T-helper 1 cell treated with Interleukin-12 subunit alpha and Interleukin-12 subunit beta and Interleukin-4 antibody, amounts not matched to agents 30 μg/mL and 1 μg/mL, for 36 hours (primary cell): ENCODE measurements at regions not wholly inside any gene's neighbourhood (a gene's known extent, or its start where the extent isn't known, plus 50 kb on each side); places are given as distances from the start of the nearest gene placed in this dataset.

Experiments used
- H3K27ac Mint-ChIP-seq: one replicate; pipeline ENCODE4 v1.8.0; 2021; ENCODE audit warnings: mild to moderate bottlenecking, mixed read lengths
- H3K27me3 Mint-ChIP-seq: one replicate; pipeline ENCODE4 v1.8.0; 2021; ENCODE audit warnings: low read depth, mixed read lengths
- H3K36me3 Mint-ChIP-seq: one replicate; pipeline ENCODE4 v1.8.0; 2021; ENCODE audit warnings: low read depth, mixed read lengths
- H3K4me1 Mint-ChIP-seq: one replicate; pipeline ENCODE4 v1.8.0; 2021; ENCODE audit warnings: low read depth, mixed read lengths
- H3K4me3 Mint-ChIP-seq: one replicate; pipeline ENCODE4 v1.8.0; 2021; ENCODE audit warnings: mild to moderate bottlenecking, moderate library complexity, mixed read lengths
- H3K9me3 Mint-ChIP-seq: one replicate; pipeline ENCODE4 v1.8.0; 2021; ENCODE audit warnings: mixed read lengths

- H3K27me3 Mint-ChIP-seq, result peaks cover 14% of the 10 kb centered on the region
- no peaks in the 10 kb centered on the region for H3K9me3 Mint-ChIP-seq
- no peaks in the 10 kb centered on the region for H3K4me1 Mint-ChIP-seq
- H3K27ac Mint-ChIP-seq, result no peak overlapping the region
- no peaks in the 10 kb centered on the region for H3K36me3 Mint-ChIP-seq
- H3K4me3 Mint-ChIP-seq, result no peak overlapping the region
These were observed 135.1 kb downstream of the TLR5 start for GRCh38 chr1:223007935-223008334.

- Mint-ChIP-seq H3K27me3 (peaks cover 20% of the 10 kb centered on the region), H3K36me3 (no peaks in the 10 kb centered on the region), H3K4me1 (no peaks in the 10 kb centered on the region), H3K27ac (no peak overlapping the region), H3K4me3 (no peak overlapping the region), H3K9me3 (no peaks in the 10 kb centered on the region)
These were observed 134.2 kb downstream of the TLR5 start for GRCh38 chr1:223008808-223009207.

GRCh38 chr1:223009406-223009805 lies 133.6 kb downstream of the TLR5 start:
- H3K27me3 Mint-ChIP-seq, result peaks cover 20% of the 10 kb centered on the region
- no peak overlapping the region for H3K27ac Mint-ChIP-seq
- H3K4me3 Mint-ChIP-seq, result no peak overlapping the region

GRCh38 chr1:223010582-223011504 lies 132.2 kb downstream of the TLR5 start:
- H3K4me1 Mint-ChIP-seq, result no peaks in the 10 kb centered on the region

More at GRCh38 chr1:223009406-223009805, 133.6 kb downstream of the TLR5 start:
- Mint-ChIP-seq H3K9me3 (no peaks in the 10 kb centered on the region), H3K4me1 (no peaks in the 10 kb centered on the region), H3K36me3 (no peaks in the 10 kb centered on the region)

GRCh38 chr1:223011505-223011856 lies 131.6 kb downstream of the TLR5 start:
- H3K4me1 Mint-ChIP-seq, result no peaks in the 10 kb centered on the region
- H3K4me3 Mint-ChIP-seq, result no peak overlapping the region
- H3K9me3 Mint-ChIP-seq, result no peaks in the 10 kb centered on the region
- peaks cover 20% of the 10 kb centered on the region for H3K27me3 Mint-ChIP-seq
- H3K27ac Mint-ChIP-seq, result no peak overlapping the region
- no peaks in the 10 kb centered on the region for H3K36me3 Mint-ChIP-seq

More at GRCh38 chr1:223010582-223011504, 132.2 kb downstream of the TLR5 start:
- no peaks in the 10 kb centered on the region for H3K36me3 Mint-ChIP-seq
- peaks cover 20% of the 10 kb centered on the region for H3K27me3 Mint-ChIP-seq
- H3K27ac Mint-ChIP-seq, result no peak overlapping the region
- no peaks in the 10 kb centered on the region for H3K9me3 Mint-ChIP-seq
- H3K4me3 Mint-ChIP-seq, result no peak overlapping the region

GRCh38 chr1:223012176-223012788 lies 130.8 kb downstream of the TLR5 start:
- peaks cover 20% of the 10 kb centered on the region for H3K27me3 Mint-ChIP-seq
- H3K36me3 Mint-ChIP-seq, result no peaks in the 10 kb centered on the region
- no peaks in the 10 kb centered on the region for H3K9me3 Mint-ChIP-seq
- no peaks in the 10 kb centered on the region for H3K4me1 Mint-ChIP-seq
- no peak overlapping the region for H3K4me3 Mint-ChIP-seq
- H3K27ac Mint-ChIP-seq, result no peak overlapping the region

GRCh38 chr1:223012938-223013337 lies 130.1 kb downstream of the TLR5 start:
- Mint-ChIP-seq H3K27ac (no peak overlapping the region), H3K27me3 (peaks cover 20% of the 10 kb centered on the region), H3K9me3 (no peaks in the 10 kb centered on the region), H3K4me3 (no peak overlapping the region), H3K4me1 (no peaks in the 10 kb centered on the region), H3K36me3 (no peaks in the 10 kb centered on the region)

- Mint-ChIP-seq H3K36me3 (no peaks in the 10 kb centered on the region), H3K27me3 (peaks cover 20% of the 10 kb centered on the region), H3K27ac (no peak overlapping the region), H3K9me3 (no peaks in the 10 kb centered on the region), H3K4me1 (no peaks in the 10 kb centered on the region), H3K4me3 (no peak overlapping the region)
These were observed 128.7 kb downstream of the TLR5 start for GRCh38 chr1:223014142-223014873.

- H3K4me3 Mint-ChIP-seq, result no peak overlapping the region
- H3K27me3 Mint-ChIP-seq, result peaks cover 8% of the 10 kb centered on the region
- no peaks in the 10 kb centered on the region for H3K4me1 Mint-ChIP-seq
- H3K27ac Mint-ChIP-seq, result no peak overlapping the region
- H3K9me3 Mint-ChIP-seq, result no peaks in the 10 kb centered on the region
- no peaks in the 10 kb centered on the region for H3K36me3 Mint-ChIP-seq
These were observed 126.7 kb downstream of the TLR5 start for GRCh38 chr1:223016381-223016780.

- Mint-ChIP-seq H3K27me3 (peaks cover 6% of the 10 kb centered on the region), H3K27ac (no peak overlapping the region), H3K4me1 (no peaks in the 10 kb centered on the region), H3K36me3 (no peaks in the 10 kb centered on the region), H3K4me3 (no peak overlapping the region), H3K9me3 (no peaks in the 10 kb centered on the region)
These were observed 126.2 kb downstream of the TLR5 start for GRCh38 chr1:223016890-223017289.

GRCh38 chr1:223017291-223017690 lies 125.8 kb downstream of the TLR5 start:
- Mint-ChIP-seq H3K9me3 (no peaks in the 10 kb centered on the region), H3K27ac (no peak overlapping the region), H3K4me1 (no peaks in the 10 kb centered on the region), H3K27me3 (peaks cover 6% of the 10 kb centered on the region), H3K4me3 (no peak overlapping the region), H3K36me3 (no peaks in the 10 kb centered on the region)

- no peaks in the 10 kb centered on the region for H3K4me1 Mint-ChIP-seq
- no peaks in the 10 kb centered on the region for H3K9me3 Mint-ChIP-seq
- H3K36me3 Mint-ChIP-seq, result no peaks in the 10 kb centered on the region
- H3K27ac Mint-ChIP-seq, result no peak overlapping the region
- no peak overlapping the region for H3K4me3 Mint-ChIP-seq
- H3K27me3 Mint-ChIP-seq, result no peaks in the 10 kb centered on the region
These were observed 124.5 kb downstream of the TLR5 start for GRCh38 chr1:223018534-223018933.

GRCh38 chr1:223019256-223019655 lies 123.8 kb downstream of the TLR5 start:
- H3K4me3 Mint-ChIP-seq, result no peak overlapping the region
- H3K27ac Mint-ChIP-seq, result no peak overlapping the region
- no peaks in the 10 kb centered on the region for H3K27me3 Mint-ChIP-seq
- no peaks in the 10 kb centered on the region for H3K36me3 Mint-ChIP-seq
- H3K9me3 Mint-ChIP-seq, result no peaks in the 10 kb centered on the region
- H3K4me1 Mint-ChIP-seq, result no peaks in the 10 kb centered on the region

GRCh38 chr1:223020770-223021169 lies 122.3 kb downstream of the TLR5 start:
- H3K4me3 Mint-ChIP-seq, result no peak overlapping the region

More at GRCh38 chr1:223020770-223021169, 122.3 kb downstream of the TLR5 start:
- Mint-ChIP-seq H3K9me3 (no peaks in the 10 kb centered on the region), H3K4me1 (no peaks in the 10 kb centered on the region), H3K27me3 (no peaks in the 10 kb centered on the region), H3K36me3 (no peaks in the 10 kb centered on the region), H3K27ac (no peak overlapping the region)
